Kidney (tissue), 13 donors: ENCODE measurements at regions not wholly inside any gene's neighbourhood (a gene's known extent, or its start where the extent isn't known, plus 50 kb on each side); places are given as distances from the start of the nearest gene placed in this dataset.

Experiments used
- DNase-seq, 5 donors: peaks; one replicate each; pipeline ENCODE4 v3.0.0-alpha.2; 2013 to 2020
- FAIRE-seq: peaks from 2 replicates; lab custom pipeline; 2012; peaks lifted over from hg19 to GRCh38; lab: Jason Lieb, UNC
- H3K27ac ChIP-seq, 2 donors: one replicate each; pipeline ENCODE4 v1.7.0; 2013; ENCODE audit warnings: low read depth in 2 of 2, low read length in 2 of 2, inconsistent platforms in 1 of 2
- H3K27me3 ChIP-seq: one replicate; pipeline ENCODE4 v1.7.1; 2013; ENCODE audit warnings: low read length, inconsistent platforms; ENCODE audit not compliant: control insufficient read depth, insufficient read depth
- H3K36me3 ChIP-seq, 3 donors: one replicate each; pipeline versions ENCODE4 v1.7.0 to v1.7.1; 2013; ENCODE audit warnings: low read length in 3 of 3, control low read depth in 1 of 3, inconsistent platforms in 1 of 3; ENCODE audit not compliant: insufficient read depth in 3 of 3, control insufficient read depth in 2 of 3
- H3K4me1 ChIP-seq, 3 donors: one replicate each; pipeline versions ENCODE4 v1.7.0 to v1.7.1; 2013; ENCODE audit warnings: low read length in 3 of 3, inconsistent platforms in 1 of 3, low read depth in 1 of 3; ENCODE audit not compliant: control insufficient read depth in 2 of 3, insufficient read depth in 2 of 3
- H3K4me3 ChIP-seq, 3 donors: one replicate each; pipeline versions ENCODE4 v1.7.0 to v1.8.1; 2013; ENCODE audit warnings: low read length in 3 of 3, control low read depth in 1 of 3, inconsistent platforms in 1 of 3
- H3K9ac ChIP-seq, 3 donors: one replicate each; pipeline versions ENCODE4 v1.7.0 to v1.7.1; 2013; ENCODE audit warnings: low read length in 3 of 3, control low read depth in 1 of 3, inconsistent platforms in 1 of 3
- H3K9me3 ChIP-seq, 3 donors: one replicate each; pipeline versions ENCODE4 v1.7.0 to v1.7.1; 2013; ENCODE audit warnings: low read length in 3 of 3, control low read depth in 1 of 3, inconsistent platforms in 1 of 3; ENCODE audit not compliant: control insufficient read depth in 2 of 3, insufficient read depth in 1 of 3
- CTCF ChIP-seq: IDR thresholded peaks from 3 replicates; pipeline ENCODE4 v1.5.1; 2012; ENCODE audit warnings: mild to moderate bottlenecking, moderate library complexity, borderline replicate concordance; ENCODE audit not compliant: insufficient read depth; ENCODE audit errors: extremely low read depth
- intact Hi-C: fragments of 100-400 bp; cut with DNase I; formaldehyde crosslinking; loops from one replicate; pipeline ENCODE4 v1.11.1; 2022
- donor health status: control.
- donor health status: control.
- donor health status: control.
- donor health status: control.
- donor health status: control.
- donor health status: DM: yes; HTN: yes; CAD: no.
- donor health status: Normal renal cell carcinoma (clear cell type).

- FAIRE-seq: no peak
- Histone ChIP-seq H3K4me1 (no peaks in the 10 kb centered on the region), H3K9me3 (no peaks in the 10 kb centered on the region), H3K27ac (no peak overlapping the region), H3K4me3 (no peak overlapping the region), H3K27me3 (no peaks in the 10 kb centered on the region), H3K36me3 (no peaks in the 10 kb centered on the region), H3K9ac (no peak overlapping the region)
- TF ChIP-seq CTCF: no peak
- intact Hi-C loops: no loop called here
- peak in 1 of 5 donors; percentile 10 for DNase-seq
Observed at GRCh38 chr1:17885663-17886320, 130.7 kb downstream of the ACTL8 start.

- no peaks in the 10 kb centered on the region for H3K9me3 ChIP-seq
- no peak overlapping the region for H3K4me3 ChIP-seq
- FAIRE-seq (no peak), DNase-seq (no peak)
- no peaks in the 10 kb centered on the region for H3K36me3 ChIP-seq
- no peaks in the 10 kb centered on the region for H3K27me3 ChIP-seq
- intact Hi-C loops: no loop called here
- no peak overlapping the region for H3K9ac ChIP-seq
- H3K4me1 ChIP-seq: no peaks in the 10 kb centered on the region
- H3K27ac ChIP-seq: no peak overlapping the region
- no peak for TF ChIP-seq CTCF
Observed at GRCh38 chr1:17886386-17886785, 131.3 kb downstream of the ACTL8 start.

GRCh38 chr1:17886838-17887441 is 131.8 kb downstream of the ACTL8 start:
- no peak overlapping the region for H3K9ac ChIP-seq
- intact Hi-C loops: no loop called here
- H3K9me3 ChIP-seq: no peaks in the 10 kb centered on the region
- H3K36me3 ChIP-seq: no peaks in the 10 kb centered on the region
- TF ChIP-seq CTCF: no peak
- DNase-seq: peak in 1 of 5 donors; percentile 5
- no peak for FAIRE-seq
- no peak overlapping the region for H3K4me3 ChIP-seq
- no peaks in the 10 kb centered on the region for H3K27me3 ChIP-seq
- H3K4me1 ChIP-seq: peaks cover 0 to 4% (median 3%) of the 10 kb centered on the region in 3 donors
- no peak overlapping the region for H3K27ac ChIP-seq
